ENCODE measurements at regions not wholly inside any gene's neighbourhood (a gene's known extent, or its start where the extent isn't known, plus 50 kb on each side); places are given as distances from the start of the nearest gene placed in this dataset.

DNA sequence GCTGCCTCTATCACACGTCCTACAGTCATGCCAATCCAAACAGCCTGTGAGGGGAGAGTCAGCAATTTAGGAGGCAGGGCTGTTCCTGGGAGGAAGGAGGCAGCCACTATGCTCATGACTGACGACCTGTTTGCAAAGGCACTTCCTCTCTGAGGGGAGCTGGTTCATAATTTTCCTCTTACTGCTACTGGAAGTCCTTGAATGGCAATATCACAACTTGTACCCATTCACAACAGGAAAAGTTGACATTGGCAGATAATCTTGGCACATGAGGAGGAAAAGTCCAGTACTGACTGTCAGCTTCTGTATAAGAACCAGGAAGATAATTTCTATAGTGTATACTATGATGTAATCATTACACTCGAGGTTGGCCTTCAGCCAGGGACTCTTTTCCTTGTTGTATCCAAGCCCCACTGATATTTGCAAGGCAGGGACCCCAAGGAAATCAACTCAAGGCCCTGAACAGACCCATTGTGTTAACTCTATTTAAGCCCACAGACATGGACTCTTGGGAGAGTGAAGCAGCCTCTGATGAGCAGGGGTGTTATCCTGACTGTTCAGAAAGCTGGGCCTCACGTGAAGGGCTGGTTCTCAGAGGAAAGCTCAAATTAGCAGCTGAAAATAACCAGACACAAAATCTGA, 267.3 kb upstream of the ADAMTS9 start:
- DNase-seq = no peak

DNA sequence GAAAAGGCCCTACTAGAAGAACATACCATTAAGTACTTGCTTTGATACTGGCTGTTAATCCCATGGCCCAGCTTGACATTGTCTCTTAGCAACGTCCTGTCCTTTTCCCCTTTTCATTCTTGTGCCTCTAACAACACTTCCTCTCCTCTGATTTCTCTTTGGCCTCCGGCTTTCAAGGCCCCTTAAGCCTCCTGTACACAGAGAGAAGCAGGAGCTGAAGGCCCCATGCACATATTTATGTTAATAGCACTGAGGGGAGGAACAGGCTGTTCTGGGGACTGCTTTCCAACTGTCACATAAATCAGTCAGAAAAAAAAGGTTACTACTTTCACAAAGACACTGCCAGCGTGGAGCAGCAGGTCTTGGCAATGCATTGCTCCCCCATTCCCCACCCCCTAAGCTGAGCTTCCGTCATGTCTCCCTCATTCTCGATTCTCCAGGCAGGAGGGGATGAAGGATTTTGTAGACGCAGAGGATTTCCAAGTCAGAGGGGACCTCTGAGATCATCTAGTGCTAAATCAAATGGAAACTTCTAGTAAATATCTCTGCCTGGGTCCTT, 257.4 kb upstream of the ADAMTS9 start:
- peak in 15 of 51 donors; percentile 0 to 64 (median 14) for DNase-seq

DNA sequence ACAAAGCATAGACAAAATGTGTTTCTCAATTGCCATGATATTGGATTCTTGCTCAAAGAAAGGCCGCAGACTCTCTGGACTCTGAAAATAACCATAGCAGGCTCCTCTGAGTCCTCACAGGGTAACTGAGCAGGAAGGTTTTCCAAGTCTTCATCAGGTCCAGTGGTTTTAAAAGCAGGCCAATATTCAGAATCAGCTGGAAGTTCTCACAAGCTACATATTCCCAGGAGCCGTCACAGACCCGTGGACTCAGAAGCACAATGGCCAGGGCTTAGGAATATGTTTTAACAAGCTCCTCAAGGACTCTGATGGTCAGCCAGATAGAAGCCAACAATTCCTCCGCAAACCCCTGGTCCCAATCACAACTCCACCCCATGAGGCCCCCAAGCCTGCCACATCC, 256.1 kb upstream of the ADAMTS9 start:
- no peak for DNase-seq

DNA sequence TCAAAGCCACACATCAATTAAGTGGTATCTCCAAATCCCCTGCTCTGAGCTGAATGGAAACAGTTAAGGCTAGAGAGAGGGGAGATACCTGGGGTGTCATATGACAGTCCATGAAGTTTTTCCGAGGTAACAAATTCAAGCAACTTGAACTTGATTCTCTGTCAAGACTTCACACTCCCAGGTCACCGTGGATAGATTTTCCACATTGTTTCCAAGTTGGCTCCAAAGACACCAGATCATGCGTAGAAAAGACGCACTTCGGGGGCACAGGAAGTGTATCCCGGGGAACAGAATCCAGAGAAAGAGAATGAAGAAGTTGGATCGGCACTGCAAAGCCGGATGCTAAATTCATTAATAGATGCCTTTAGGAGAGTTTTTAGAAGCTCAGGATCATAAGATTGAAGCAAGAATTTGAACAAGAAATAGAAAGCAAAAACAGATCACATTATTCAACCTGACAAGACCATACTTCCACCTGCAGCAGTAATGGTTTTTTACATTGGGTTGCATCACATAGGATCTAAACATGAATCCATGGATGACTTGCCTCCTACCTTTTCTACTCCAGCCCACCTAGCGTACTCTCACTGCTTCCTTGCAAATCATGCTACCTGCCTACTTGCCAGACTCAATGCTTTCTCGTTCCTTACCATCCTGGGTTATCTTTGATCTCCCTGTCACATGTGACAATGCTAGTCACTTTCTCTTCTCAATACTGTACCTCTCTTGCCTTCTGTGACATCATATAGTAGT, 253.0 kb upstream of the ADAMTS9 start:
- DNase-seq = no peak

DNA sequence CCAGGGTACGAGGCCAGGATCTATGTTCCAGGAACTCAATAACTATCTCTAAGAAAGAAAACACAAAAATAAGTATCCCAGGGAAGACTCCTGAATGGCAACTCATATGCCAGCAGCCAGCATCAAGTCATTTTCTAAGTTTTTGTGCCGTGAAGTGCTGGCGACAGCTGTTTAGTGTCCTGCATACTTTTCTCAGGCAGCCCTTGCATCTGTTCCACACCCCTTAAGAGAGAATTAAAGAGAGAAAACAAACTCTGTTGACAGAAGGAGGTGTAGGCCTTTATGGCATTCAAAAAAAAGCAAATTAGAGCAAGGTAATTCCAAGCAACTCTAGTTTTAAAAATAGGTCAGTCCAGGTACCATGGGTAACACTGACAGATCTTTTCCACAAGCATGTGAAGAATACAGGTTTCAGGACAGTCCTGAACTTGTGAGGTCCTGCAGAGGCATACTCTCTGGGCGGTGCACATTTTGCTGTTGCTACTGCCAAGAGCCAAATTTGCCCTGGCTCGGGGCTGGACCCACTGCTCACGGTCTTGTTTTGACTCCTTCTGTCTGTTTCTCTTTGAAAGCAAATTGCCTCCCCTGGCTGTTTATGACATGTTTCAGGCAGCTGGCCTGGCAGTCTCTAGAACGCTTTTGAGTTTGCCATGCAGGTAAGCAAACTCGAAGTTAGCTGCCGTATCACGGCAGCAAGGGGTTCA, 252.1 kb upstream of the ADAMTS9 start:
- DNase-seq = no peak

DNA sequence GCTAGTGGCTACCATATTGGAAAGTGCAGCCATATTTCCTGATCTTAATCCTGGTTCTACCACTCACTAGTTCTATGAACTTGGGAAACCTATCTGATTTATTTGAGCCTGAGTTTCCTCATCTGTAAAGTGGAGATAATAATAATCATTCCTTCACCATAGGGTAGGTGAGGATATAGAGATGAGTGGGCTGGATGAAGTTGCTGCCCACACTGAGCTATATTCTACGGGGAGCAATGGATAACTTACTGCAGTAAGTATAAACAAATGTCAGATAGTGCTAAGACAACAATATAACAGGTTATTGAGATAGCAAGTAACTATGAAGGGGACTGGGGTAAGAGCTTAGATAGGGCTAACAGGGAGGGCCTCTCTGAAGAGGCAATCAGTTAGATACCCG, 251.5 kb upstream of the ADAMTS9 start:
- no peak for DNase-seq

DNA sequence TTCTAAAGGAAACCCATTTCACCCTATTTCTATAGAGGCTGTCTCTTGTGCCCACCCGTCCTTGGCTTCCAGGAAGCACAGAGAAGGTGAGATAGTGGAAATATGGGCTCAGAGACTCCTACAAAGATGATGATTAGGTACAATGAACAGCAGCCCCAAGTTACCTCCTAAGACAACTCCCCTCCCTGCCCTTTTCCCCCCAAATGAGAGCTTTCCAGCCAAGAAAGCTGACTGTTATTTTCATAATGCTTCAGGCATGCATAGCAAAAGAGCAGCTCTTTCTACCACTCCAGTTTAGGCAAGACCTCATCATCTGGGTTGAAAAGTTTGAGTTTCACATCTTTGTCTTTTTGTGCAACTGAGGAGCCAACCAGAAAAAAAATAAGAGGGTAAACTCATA, 248.8 kb upstream of the ADAMTS9 start:
- DNase-seq = no peak

DNA sequence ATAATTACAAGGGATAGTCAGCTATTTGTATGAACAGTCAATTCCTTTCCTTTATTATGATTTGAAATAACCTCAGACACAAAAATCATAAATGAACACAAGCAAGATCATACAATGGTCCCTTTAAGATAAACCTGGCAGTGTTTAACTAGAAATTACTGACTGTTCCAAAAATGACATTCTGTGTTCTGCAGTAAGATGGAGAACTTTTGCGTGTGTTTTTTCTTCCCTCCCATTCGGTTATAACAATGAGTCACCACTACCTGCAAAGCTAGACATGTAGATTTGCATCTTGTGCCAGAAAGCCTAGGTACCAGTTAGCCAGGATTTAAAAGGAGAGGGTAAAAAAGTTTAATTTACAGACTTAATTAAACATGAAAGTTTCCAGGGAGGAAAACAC, 248.2 kb upstream of the ADAMTS9 start:
- no peak for DNase-seq

DNA sequence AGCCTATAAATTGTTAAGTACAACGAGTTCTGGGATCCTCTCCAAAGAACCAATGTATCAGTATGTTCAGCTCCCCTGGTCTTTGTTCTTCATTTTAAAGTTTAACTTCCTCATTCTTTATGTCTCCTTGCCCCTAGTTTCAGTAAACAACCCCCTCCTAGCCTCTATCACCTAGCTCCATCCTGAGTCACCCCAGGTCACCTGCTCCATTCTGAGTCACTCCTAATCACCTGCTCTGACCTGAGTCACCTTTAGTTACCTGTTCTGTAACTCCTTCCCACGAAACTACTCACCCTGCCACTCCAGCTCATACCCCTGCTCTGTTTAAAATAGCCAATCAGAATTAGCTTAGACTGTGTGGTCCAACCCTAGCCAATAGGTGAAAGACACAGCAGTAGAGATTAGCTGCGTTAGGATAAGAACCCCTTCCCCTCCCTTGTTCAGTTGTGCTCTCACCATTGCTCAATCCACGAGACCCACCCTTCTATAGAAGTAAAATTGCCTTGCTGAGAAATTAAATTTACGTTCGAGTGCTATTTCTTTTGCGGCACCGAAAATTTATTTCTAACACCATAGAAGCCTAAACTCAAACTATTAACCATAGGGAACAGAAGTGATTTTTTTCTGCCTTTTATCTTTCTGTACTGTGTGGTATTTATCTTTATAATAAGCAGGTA, 245.0 kb upstream of the ADAMTS9 start:
- no peak for DNase-seq

DNA sequence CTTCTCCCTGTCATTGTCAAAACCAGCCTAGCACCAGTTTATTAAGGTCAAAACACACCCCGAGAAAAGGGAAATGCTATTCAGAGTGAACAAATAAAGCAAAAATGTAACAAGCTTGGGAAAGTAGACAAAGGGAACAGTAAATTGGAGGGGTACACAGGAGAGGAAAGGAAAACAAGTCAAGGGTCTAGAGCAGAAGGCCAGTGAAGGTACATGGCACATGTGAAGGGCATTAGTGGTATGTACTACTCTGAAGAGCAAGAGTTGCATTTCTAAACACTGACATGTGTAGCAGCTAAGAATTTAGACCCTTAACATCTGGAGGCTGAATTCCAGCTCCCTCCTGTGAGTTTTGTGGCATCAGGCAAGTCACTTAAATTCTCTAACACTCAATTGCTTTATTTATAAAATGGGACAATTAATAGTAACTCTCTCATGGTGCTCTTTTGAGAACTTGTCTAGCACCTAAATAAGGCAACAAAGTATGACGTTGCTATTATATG, 244.3 kb upstream of the ADAMTS9 start:
- DNase-seq = no peak

DNA sequence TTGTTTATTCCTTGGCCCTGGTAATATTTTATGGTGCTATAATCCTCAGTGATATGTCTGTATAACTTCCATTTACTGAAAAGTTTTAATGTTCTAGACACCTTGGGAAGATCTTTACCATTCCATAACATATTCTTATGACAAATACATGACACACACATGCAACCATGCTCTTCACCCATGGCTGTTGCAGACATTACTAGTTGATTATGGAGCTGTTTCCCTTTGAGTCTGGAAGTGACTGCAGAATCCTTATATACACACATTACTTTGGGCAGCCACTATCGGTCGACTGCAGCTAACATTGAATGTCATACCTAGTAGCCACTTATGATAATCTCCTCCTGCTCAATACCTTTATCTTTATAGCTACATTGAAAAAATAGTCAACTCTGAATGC, 243.1 kb upstream of the ADAMTS9 start:
- no peak for DNase-seq

DNA sequence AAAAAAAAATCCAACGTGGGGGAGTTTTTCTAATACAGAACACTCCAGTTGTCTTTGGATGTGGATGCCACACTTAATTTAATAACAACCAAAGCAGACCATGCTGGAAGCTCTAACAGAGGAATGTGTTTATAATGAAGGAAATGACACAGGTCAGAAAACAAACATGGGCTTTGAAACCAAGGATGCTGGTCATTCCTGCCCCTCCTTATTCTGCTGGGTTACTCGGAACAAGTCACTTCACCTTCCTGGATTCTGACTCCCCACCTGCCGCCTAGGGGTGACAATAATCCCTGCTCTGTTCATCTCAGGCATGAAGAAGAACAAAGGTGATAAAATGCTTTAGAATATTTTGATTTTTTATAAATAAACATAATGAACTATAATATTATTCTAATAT, 240.9 kb upstream of the ADAMTS9 start:
- no peak for DNase-seq

DNA sequence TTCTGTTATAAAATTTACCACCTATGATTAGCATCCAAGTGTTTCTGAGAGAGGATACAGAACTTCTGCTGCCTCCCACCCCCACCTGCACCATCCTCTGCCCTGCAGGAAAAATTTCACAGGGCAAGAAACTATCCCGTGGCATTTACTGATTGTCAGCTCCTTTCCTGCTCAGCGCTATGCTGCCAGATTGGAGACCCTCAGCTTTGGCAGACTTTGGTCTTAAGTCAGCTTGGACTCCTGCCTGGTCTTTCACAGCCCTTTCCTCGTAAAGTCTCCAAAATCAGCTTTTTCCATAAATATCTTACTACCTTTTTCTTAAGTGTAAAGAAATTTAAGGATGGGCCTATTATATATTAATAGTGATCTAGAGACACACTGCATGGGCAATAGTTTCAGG, 239.9 kb upstream of the ADAMTS9 start:
- no peak for DNase-seq

DNA sequence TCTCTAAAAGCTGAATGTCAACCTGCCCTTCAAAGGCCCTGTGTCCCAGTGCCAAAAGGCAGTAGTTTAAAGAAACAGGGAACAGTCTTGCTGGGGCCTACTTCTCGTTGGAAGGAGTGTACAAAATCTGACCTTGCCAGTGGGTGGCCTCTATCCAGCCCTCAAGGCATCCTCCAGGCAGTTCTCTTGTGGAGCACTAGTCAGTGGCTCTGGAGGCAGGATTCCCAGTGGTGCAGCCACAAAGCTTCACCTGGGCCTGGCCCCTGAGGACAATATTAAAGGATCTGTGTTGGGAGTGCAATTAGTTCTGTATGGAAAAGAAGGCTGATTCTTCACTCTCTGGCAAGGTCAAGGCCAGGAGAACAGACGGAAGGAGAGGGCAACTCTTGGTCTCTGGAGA, 237.8 kb upstream of the ADAMTS9 start:
- no peak for DNase-seq

DNA sequence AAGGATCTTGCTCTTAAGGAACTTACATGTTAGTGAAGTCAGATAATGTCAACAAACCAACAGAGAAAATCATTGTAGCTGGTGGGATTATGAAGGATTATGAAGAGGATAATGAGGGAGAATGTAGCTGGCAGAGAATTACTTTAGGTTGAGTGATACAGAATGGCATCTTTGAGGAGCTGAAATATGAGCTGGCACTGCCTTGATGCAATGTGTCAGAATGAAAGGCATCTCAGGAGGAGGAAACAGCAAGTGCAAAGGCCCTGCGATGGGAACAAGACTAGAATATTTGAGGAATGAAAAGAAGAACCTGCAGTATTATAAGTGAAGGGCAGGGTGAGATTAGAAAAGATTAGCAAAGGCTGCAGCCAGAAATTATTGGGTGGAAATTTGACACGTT, 237.2 kb upstream of the ADAMTS9 start:
- no peak for DNase-seq

DNA sequence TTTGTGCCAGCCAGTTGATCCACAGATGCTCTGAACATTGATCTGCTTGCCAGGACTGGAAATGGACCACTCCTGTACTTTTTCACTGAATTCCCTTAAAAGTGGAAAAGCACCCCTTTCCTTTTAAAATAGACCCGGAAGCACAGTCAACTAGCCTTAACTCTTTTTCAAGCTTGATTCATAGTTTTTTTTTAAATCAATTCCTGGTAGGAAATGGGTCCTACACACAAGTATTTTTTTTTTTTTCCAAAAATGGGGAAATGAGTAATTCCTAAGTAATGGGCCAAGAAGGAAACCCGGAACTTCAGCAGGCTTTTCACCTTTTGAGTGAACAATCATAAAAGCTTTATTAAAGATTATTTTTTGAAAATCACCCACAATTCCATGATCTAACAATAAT, 234.4 kb upstream of the ADAMTS9 start:
- no peak for DNase-seq

DNA sequence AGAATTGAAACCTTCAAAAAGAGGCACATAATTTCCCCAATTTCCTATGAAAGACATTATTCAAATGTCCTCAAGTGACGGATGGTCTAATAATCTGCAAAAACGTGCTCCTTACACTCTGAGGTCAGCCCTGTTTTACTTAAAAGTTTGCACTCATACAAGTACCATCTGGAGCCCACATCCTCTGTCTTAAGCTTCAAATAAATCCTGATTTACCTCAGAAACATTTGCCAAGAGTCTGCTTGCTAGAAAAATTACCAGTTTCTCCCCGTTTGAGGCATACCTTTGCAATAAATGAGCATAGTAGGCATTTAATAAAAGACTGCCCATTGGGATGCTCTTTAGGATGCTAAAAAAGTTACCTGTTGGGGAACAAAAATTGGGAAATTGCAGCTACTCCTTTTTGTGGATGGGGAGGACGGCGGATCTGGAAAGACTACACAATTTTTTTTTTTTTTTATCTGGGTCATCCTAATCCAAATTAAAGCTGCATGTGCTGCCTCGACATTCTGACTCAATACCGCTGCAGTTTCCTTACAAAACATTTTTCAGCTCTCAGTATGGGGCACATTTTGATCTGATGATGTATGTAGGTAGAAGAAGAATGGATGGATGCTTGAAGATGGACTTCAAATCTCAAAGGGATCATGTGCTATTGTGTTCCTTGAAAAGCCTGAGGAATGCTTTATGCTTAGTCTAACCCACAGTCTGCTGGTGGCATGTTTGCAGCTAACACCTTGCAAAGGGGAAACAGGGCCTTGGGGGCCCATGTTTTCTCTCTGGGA, 233.7 kb upstream of the ADAMTS9 start:
- DNase-seq = no peak

DNA sequence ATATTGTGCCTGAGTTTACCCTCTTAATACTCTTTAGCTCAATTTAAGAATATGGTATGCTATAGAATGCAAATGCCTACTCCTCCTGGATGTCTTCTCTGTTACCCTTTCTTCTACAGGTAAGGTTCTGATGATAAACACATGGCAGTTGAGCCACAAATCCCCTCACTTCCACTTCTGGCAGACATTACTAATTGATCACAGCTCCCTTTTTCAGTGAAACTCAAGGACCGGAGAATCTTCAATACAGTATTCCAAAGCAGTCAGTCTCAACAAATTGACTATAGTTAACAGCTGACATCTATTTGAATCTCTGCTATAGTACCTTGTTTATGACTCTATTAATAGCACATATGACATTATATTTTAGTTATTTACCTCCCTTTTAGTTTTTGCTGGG, 232.1 kb upstream of the ADAMTS9 start:
- DNase-seq = no peak

DNA sequence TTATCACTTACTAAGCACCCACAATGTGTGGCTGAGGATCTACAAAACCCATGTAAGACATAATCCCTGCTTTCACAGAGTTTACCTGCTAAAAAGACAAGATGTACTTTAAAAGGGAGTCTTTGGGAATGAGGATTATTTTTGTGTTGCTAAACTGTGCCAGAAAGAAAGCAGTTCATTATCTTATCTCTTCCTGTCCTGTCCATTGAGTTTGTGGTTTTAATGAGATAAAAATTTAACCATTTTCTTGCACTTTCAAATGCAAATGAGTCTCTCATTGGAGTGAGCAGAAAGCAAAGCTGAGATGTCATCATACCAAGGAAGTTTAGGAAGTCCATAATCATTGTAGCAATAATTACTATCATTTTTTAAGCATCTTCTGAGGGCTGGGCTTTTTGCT, 231.2 kb upstream of the ADAMTS9 start:
- DNase-seq = no peak

DNA sequence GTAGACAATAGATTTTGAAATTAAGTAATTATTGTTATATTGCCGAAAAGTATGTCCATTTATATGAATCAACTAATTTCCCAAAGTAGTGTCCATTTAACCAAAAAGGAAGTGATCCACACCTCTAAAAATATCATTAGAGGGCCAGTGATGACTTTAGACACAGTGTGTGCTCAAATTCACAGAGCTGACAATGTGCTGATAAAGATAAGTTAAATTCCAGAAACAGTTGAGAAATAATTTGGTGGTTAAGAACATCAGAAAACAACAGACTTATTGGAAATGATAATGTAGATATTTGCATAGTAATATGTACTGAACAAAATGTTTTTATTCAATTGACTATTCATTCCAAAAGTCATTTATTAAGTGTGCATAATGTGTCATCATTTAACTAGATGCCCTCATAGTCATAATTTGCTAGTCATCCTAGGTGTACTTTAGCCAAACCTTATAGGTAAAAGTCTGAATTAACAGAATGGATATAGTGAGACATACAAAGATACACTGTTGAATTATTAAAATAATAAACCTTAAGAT, 230.2 kb upstream of the ADAMTS9 start:
- DNase-seq = no peak

DNA sequence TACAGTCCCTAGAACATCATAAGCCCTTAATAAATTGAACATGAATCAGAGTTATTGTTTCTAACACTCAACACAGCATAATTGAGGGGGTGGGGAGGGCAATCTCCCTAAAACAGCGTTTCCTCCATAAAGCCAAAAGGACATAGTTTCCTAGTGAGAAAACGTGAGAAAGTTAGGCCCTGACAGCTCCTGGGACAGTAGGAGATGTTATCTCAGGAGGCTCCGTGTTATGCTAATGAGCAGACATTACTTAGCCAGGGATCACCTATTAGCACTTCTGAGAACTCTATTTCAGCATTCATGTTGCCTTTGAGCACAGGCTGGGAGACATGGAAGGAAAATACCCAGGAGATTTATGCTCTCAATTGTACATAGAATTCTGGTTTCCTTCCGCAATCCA, 229.1 kb upstream of the ADAMTS9 start:
- no peak for DNase-seq
